Heart left ventricle (tissue), 13 donors: ENCODE measurements at regions not wholly inside any gene's neighbourhood (a gene's known extent, or its start where the extent isn't known, plus 50 kb on each side); places are given as distances from the start of the nearest gene placed in this dataset.

Source experiments
- CTCF ChIP-seq, 12 donors: fragments of 200-600 bp; sonication (generic) in 4 of 12; IDR thresholded peaks; one replicate each; pipeline versions ENCODE4 v1.5.0 to v1.8.0; 2018 to 2022; ENCODE audit warnings: antibody characterized with exemption in 12 of 12, mild to moderate bottlenecking in 5 of 12
- POLR2A ChIP-seq, 2 donors: fragments of 450-650 bp; IDR thresholded peaks; one replicate each; pipeline ENCODE4 v1.6.1; 2017; ENCODE audit warnings: antibody characterized with exemption in 2 of 2, mild to moderate bottlenecking in 2 of 2, moderate library complexity in 2 of 2
- donor health status: ischemic (EF 13 %, LVEDD 7.1; RV severe dilation, severe dysfunction).
- donor health status: DM: no; HTN: yes; CAD: no.
- donor health status: DM: no; HTN: no; CAD: no.
- donor health status: ischemic (EF 25% LVEDD 6.9; RV normal size, moderate dysfunction).
- donor health status: ischemic (EF 25% LVEDD 5.7; RV mildly dilated, moderate dysfunction).
- donor health status: ischemic (EF 35%, LVEDD 5.7; RV mildly dilated, moderate dysfunction).
- donor health status: nonischemic (EF 11% LVEDD 7.7; RV severe dilation, severe dysfunction).
- donor health status: DM: yes; HTN: yes; CAD: no.
- donor health status: PGD.
- donor health status: ischemic (EF 29% LVEDD 5.4; RV normal size, mild dysfunction).
- donor health status: nonischemic (EF 23%, LVEDD 6.1; RV moderate dilation, normal function).

GRCh38 chr1:209431402-209431801 lies 152.1 kb upstream of the CAMK1G start:
- TF ChIP-seq CTCF (IDR thresholded peaks at IDR 0.05) (no peak), POLR2A (IDR thresholded peaks at IDR 0.05) (no peak)
